ENCODE measurements at regions not wholly inside any gene's neighbourhood (a gene's known extent, or its start where the extent isn't known, plus 50 kb on each side); places are given as distances from the start of the nearest gene placed in this dataset.

GRCh38 chr2:2705871-2706270, 374.8 kb upstream of the MYT1L start:
- H3K9me3 Mint-ChIP-seq: no peaks in the 10 kb centered on the region
- no peak overlapping the region for H3K27ac ChIP-seq (ENCODE audit: low read depth, low read length)
- H3K27me3 Mint-ChIP-seq (ENCODE audit: insufficient read depth): peaks cover 2% of the 10 kb centered on the region
- H3K4me1 ChIP-seq (ENCODE audit: control insufficient read depth, insufficient read depth, low read length): no peaks in the 10 kb centered on the region
- H3K36me3 Mint-ChIP-seq (ENCODE audit: low read depth): no peaks in the 10 kb centered on the region
- H3K36me3 ChIP-seq (ENCODE audit: control insufficient read depth, insufficient read depth, low read length): no peaks in the 10 kb centered on the region
- H3K4me3 ChIP-seq (ENCODE audit: low read length): no peak overlapping the region
- no peak overlapping the region for H3K27ac Mint-ChIP-seq
- H3K9me3 ChIP-seq (ENCODE audit: control insufficient read depth, low read length): no peaks in the 10 kb centered on the region
- no peak overlapping the region for H3K4me3 Mint-ChIP-seq
- no peak overlapping the region for H3K9ac ChIP-seq (ENCODE audit: extremely low read depth, low read length, poor library complexity, severe bottlenecking)
- 88 to 92% methylated on average over 8 to 10 of the region's 10 CpGs for WGBS, 2 experiments (ENCODE audit: insufficient coverage in 1 of 2, insufficient read length in 1 of 2)
- H3K27me3 ChIP-seq (ENCODE audit: control insufficient read depth, insufficient read depth, low read length, poor library complexity, severe bottlenecking): no peaks in the 10 kb centered on the region
- TF ChIP-seq CTCF (conservative IDR thresholded peaks at IDR 0.05): no peak
- peaks cover 11% of the 10 kb centered on the region for H3K4me1 Mint-ChIP-seq
- DNase-seq: no peak

- H3K9me3 Mint-ChIP-seq: no peaks in the 10 kb centered on the region
- Histone ChIP-seq H3K36me3 (ENCODE audit: control insufficient read depth, insufficient read depth, low read length) (no peaks in the 10 kb centered on the region), H3K4me3 (ENCODE audit: low read length) (no peak overlapping the region), H3K27ac (ENCODE audit: low read depth, low read length) (no peak overlapping the region), H3K9ac (ENCODE audit: extremely low read depth, low read length, poor library complexity, severe bottlenecking) (no peak overlapping the region), H3K4me1 (ENCODE audit: control insufficient read depth, insufficient read depth, low read length) (no peaks in the 10 kb centered on the region), H3K9me3 (ENCODE audit: control insufficient read depth, low read length) (no peaks in the 10 kb centered on the region), H3K27me3 (ENCODE audit: control insufficient read depth, insufficient read depth, low read length, poor library complexity, severe bottlenecking) (no peaks in the 10 kb centered on the region)
- H3K27ac Mint-ChIP-seq: peak overlapping the region; percentile 69
- no peaks in the 10 kb centered on the region for H3K36me3 Mint-ChIP-seq (ENCODE audit: low read depth)
- H3K27me3 Mint-ChIP-seq (ENCODE audit: insufficient read depth): peaks cover 2% of the 10 kb centered on the region
- peaks cover 23% of the 10 kb centered on the region for H3K4me1 Mint-ChIP-seq
- H3K4me3 Mint-ChIP-seq: no peak overlapping the region
- TF ChIP-seq CTCF (conservative IDR thresholded peaks at IDR 0.05): no peak
- no peak for DNase-seq
- 85 to 87% methylated on average over 7 to 13 of the region's 13 CpGs for WGBS, 2 experiments (ENCODE audit: insufficient coverage in 1 of 2, insufficient read length in 1 of 2)
These were observed 373.5 kb upstream of the MYT1L start for GRCh38 chr2:2704428-2705090.

- 92 to 96% methylated on average over 6 to 17 of the region's 17 CpGs for WGBS, 2 experiments (ENCODE audit: insufficient coverage in 1 of 2, insufficient read length in 1 of 2)
- Histone ChIP-seq H3K9me3 (ENCODE audit: control insufficient read depth, low read length) (no peaks in the 10 kb centered on the region), H3K4me3 (ENCODE audit: low read length) (no peak overlapping the region), H3K36me3 (ENCODE audit: control insufficient read depth, insufficient read depth, low read length) (no peaks in the 10 kb centered on the region), H3K27me3 (ENCODE audit: control insufficient read depth, insufficient read depth, low read length, poor library complexity, severe bottlenecking) (no peaks in the 10 kb centered on the region), H3K27ac (ENCODE audit: low read depth, low read length) (no peak overlapping the region), H3K4me1 (ENCODE audit: control insufficient read depth, insufficient read depth, low read length) (no peaks in the 10 kb centered on the region), H3K9ac (ENCODE audit: extremely low read depth, low read length, poor library complexity, severe bottlenecking) (no peak overlapping the region)
- Mint-ChIP-seq H3K27me3 (ENCODE audit: insufficient read depth) (peaks cover 2% of the 10 kb centered on the region), H3K36me3 (ENCODE audit: low read depth) (no peaks in the 10 kb centered on the region), H3K27ac (no peak overlapping the region), H3K4me1 (peaks cover 30% of the 10 kb centered on the region), H3K4me3 (no peak overlapping the region), H3K9me3 (no peaks in the 10 kb centered on the region)
- DNase-seq: no peak
- no peak for TF ChIP-seq CTCF (conservative IDR thresholded peaks at IDR 0.05)
These were observed 372.8 kb upstream of the MYT1L start for GRCh38 chr2:2703762-2704427.
